NOMO-1 treated with DMSO at 0.1 percent for 48 hours (cell line): ENCODE measurements at regions not wholly inside any gene's neighbourhood (a gene's known extent, or its start where the extent isn't known, plus 50 kb on each side); places are given as distances from the start of the nearest gene placed in this dataset.
"Not testable (repeated sequence)": the region's sequence is repeated elsewhere in the genome, so short reads cannot be mapped to it uniquely, and the experiment has no call there.

Experiments
- DNase-seq: peaks from one replicate; lab custom pipeline; 2025; ENCODE audit not compliant: unreplicated experiment; lab: John Stamatoyannopoulos, UW

GRCh38 chr5:121628783-121629182 lies 222.9 kb upstream of the FTMT start:
- DNase-seq, result no peak

- no peak for DNase-seq
Observed at GRCh38 chr5:121630402-121630801, 221.3 kb upstream of the FTMT start.

GRCh38 chr5:121634946-121635345 lies 216.7 kb upstream of the FTMT start:
- no peak for DNase-seq

GRCh38 chr5:121638126-121638525 lies 213.6 kb upstream of the FTMT start:
- DNase-seq, result no peak

GRCh38 chr5:121640298-121640697 lies 211.4 kb upstream of the FTMT start:
- no peak for DNase-seq

GRCh38 chr5:121658221-121658620 lies 193.5 kb upstream of the FTMT start:
- DNase-seq, result no peak

GRCh38 chr5:121660142-121660541 lies 191.5 kb upstream of the FTMT start:
- no peak for DNase-seq

GRCh38 chr5:121665542-121665941 lies 186.1 kb upstream of the FTMT start:
- not testable (repeated sequence) for DNase-seq

- no peak for DNase-seq
Observed at GRCh38 chr5:121667292-121667691, 184.4 kb upstream of the FTMT start.

- no peak for DNase-seq
Observed at GRCh38 chr5:121668635-121669034, 183.0 kb upstream of the FTMT start.

- DNase-seq, result no peak
Observed at GRCh38 chr5:121671624-121672023, 180.1 kb upstream of the FTMT start.

GRCh38 chr5:121675924-121676323 lies 175.8 kb upstream of the FTMT start:
- no peak for DNase-seq

- DNase-seq, result no peak
Observed at GRCh38 chr5:121681229-121681855, 170.3 kb upstream of the FTMT start.

- DNase-seq, result no peak
Observed at GRCh38 chr5:121688126-121688525, 163.6 kb upstream of the FTMT start.

- no peak for DNase-seq
Observed at GRCh38 chr5:121688781-121689180, 162.9 kb upstream of the FTMT start.

- no peak for DNase-seq
Observed at GRCh38 chr5:121691478-121691877, 160.2 kb upstream of the FTMT start.

GRCh38 chr5:121692158-121692557 lies 159.5 kb upstream of the FTMT start:
- DNase-seq, result no peak

- DNase-seq, result no peak
Observed at GRCh38 chr5:121693864-121694263, 157.8 kb upstream of the FTMT start.

- no peak for DNase-seq
Observed at GRCh38 chr5:121695307-121695706, 156.4 kb upstream of the FTMT start.

GRCh38 chr5:121698690-121699089 lies 153.0 kb upstream of the FTMT start:
- no peak for DNase-seq

GRCh38 chr5:121701731-121702130 lies 150.0 kb upstream of the FTMT start:
- no peak for DNase-seq

GRCh38 chr5:121702682-121703081 lies 149.0 kb upstream of the FTMT start:
- no peak for DNase-seq

- DNase-seq, result no peak
Observed at GRCh38 chr5:121704291-121704690, 147.4 kb upstream of the FTMT start.
